BLaER1 treated with 17β-estradiol and CSF1 and Interleukin-3, amounts not matched to agents 10 nM and 100 nM (cell line): ENCODE measurements at regions not wholly inside any gene's neighbourhood (a gene's known extent, or its start where the extent isn't known, plus 50 kb on each side); places are given as distances from the start of the nearest gene placed in this dataset.

Source experiments
- H3K27ac ChIP-seq, 11 experiments: shearing (Covaris generic); formaldehyde crosslinking; 2 replicates each; pipeline ENCODE4 v1.8.1; 2022
- H3K27me3 ChIP-seq, 11 experiments: shearing (Covaris generic); formaldehyde crosslinking; 2 replicates each; pipeline ENCODE4 v1.8.1; 2022
- H3K36me3 ChIP-seq, 11 experiments: shearing (Covaris generic); formaldehyde crosslinking; 2 replicates each; pipeline ENCODE4 v1.8.1; 2022
- H3K4me1 ChIP-seq, 10 experiments: shearing (Covaris generic); formaldehyde crosslinking; 2 replicates each; pipeline ENCODE4 v1.8.1; 2022
- H3K4me2 ChIP-seq, 11 experiments: shearing (Covaris generic); formaldehyde crosslinking; 2 replicates each; pipeline ENCODE4 v1.8.1; 2022
- H3K4me3 ChIP-seq, 10 experiments: shearing (Covaris generic); formaldehyde crosslinking; 2 replicates each; pipeline ENCODE4 v1.8.1; 2022
- H3K9ac ChIP-seq, 11 experiments: shearing (Covaris generic); formaldehyde crosslinking; 2 replicates each; pipeline ENCODE4 v1.8.1; 2022
- H3K9me3 ChIP-seq, 11 experiments: shearing (Covaris generic); formaldehyde crosslinking; replicated peaks in 1 of 11; 2 replicates each; pipeline ENCODE4 v1.8.1; 2022
- H4K20me1 ChIP-seq, 11 experiments: shearing (Covaris generic); formaldehyde crosslinking; 2 replicates each; pipeline ENCODE4 v1.8.1; 2022
- Cebpa-rat ChIP-seq, 11 experiments: shearing (Covaris generic); IDR thresholded peaks; 2 replicates each; pipeline ENCODE4 v1.8.1; 2022

- no peak overlapping the region for H3K9ac ChIP-seq
- peak overlapping the region in 3 of 11 experiments; percentile 25 to 27 (median 27); a peak in 5 of 22 replicates for H3K4me2 ChIP-seq
- no peaks in the 10 kb centered on the region for H4K20me1 ChIP-seq
- no peak overlapping the region for H3K4me3 ChIP-seq
- H3K9me3 ChIP-seq: peaks cover 0 to 42% (median 0%) of the 10 kb centered on the region in 11 experiments; a peak in 7 of 22 replicates
- H3K27me3 ChIP-seq: no peaks in the 10 kb centered on the region
- H3K36me3 ChIP-seq: no peaks in the 10 kb centered on the region
- peaks cover 8 to 72% (median 29%) of the 10 kb centered on the region in 10 experiments for H3K4me1 ChIP-seq
- no peak overlapping the region for H3K27ac ChIP-seq
- no peak for TF ChIP-seq Cebpa-rat (IDR thresholded peaks at IDR 0.05)
Measured at GRCh38 chr1:157941939-157942338, 51.5 kb upstream of the KIRREL1 start.
